ENCODE measurements at regions not wholly inside any gene's neighbourhood (a gene's known extent, or its start where the extent isn't known, plus 50 kb on each side); places are given as distances from the start of the nearest gene placed in this dataset.

- POLR2A ChIA-PET, result no interaction called here
- no peak for DNase-seq (ENCODE audit: low read depth, low spot score)
- CTCF ChIA-PET, result no interaction called here
- TF ChIP-seq CTCF (IDR thresholded peaks at IDR 0.05; ENCODE audit: insufficient read depth, low read length, missing control alignments), result no peak
- H3K4me3 ChIP-seq (ENCODE audit: low read depth, low read length), result no peak overlapping the region
Measured at GRCh38 chr17:22454070-22454999, 762.0 kb downstream of the KCNJ18 start.

GRCh38 chr17:22459331-22459952 is 767.1 kb downstream of the KCNJ18 start:
- DNase-seq (ENCODE audit: low read depth, low spot score), result no peak
- no peak for TF ChIP-seq CTCF (IDR thresholded peaks at IDR 0.05; ENCODE audit: insufficient read depth, low read length, missing control alignments)
- CTCF ChIA-PET, result no interaction called here
- POLR2A ChIA-PET, result no interaction called here
- H3K4me3 ChIP-seq (ENCODE audit: low read depth, low read length), result no peak overlapping the region

GRCh38 chr17:22459953-22460350 is 767.6 kb downstream of the KCNJ18 start:
- no peak overlapping the region for H3K4me3 ChIP-seq (ENCODE audit: low read depth, low read length)
- ChIA-PET CTCF (no interaction called here), POLR2A (no interaction called here)
- DNase-seq (ENCODE audit: low read depth, low spot score), result no peak
- no peak for TF ChIP-seq CTCF (IDR thresholded peaks at IDR 0.05; ENCODE audit: insufficient read depth, low read length, missing control alignments)

- POLR2A ChIA-PET, result no interaction called here
- CTCF ChIA-PET, result no interaction called here
- H3K4me3 ChIP-seq (ENCODE audit: low read depth, low read length), result no peak overlapping the region
- TF ChIP-seq CTCF (IDR thresholded peaks at IDR 0.05; ENCODE audit: insufficient read depth, low read length, missing control alignments), result no peak
- no peak for DNase-seq (ENCODE audit: low read depth, low spot score)
Measured at GRCh38 chr17:22460461-22461063, 768.2 kb downstream of the KCNJ18 start.

- no peak for DNase-seq (ENCODE audit: low read depth, low spot score)
- TF ChIP-seq CTCF (IDR thresholded peaks at IDR 0.05; ENCODE audit: insufficient read depth, low read length, missing control alignments), result no peak
- CTCF ChIA-PET, result no interaction called here
- POLR2A ChIA-PET, result no interaction called here
- no peak overlapping the region for H3K4me3 ChIP-seq (ENCODE audit: low read depth, low read length)
Measured at GRCh38 chr17:22461460-22462145, 769.3 kb downstream of the KCNJ18 start.

GRCh38 chr17:22462461-22462860 is 770.1 kb downstream of the KCNJ18 start:
- CTCF ChIA-PET, result no interaction called here
- POLR2A ChIA-PET, result no interaction called here
- no peak for TF ChIP-seq CTCF (IDR thresholded peaks at IDR 0.05; ENCODE audit: insufficient read depth, low read length, missing control alignments)
- H3K4me3 ChIP-seq (ENCODE audit: low read depth, low read length), result no peak overlapping the region
- DNase-seq (ENCODE audit: low read depth, low spot score), result no peak
